GM18868 (cell line): ENCODE measurements at regions not wholly inside any gene's neighbourhood (a gene's known extent, or its start where the extent isn't known, plus 50 kb on each side); places are given as distances from the start of the nearest gene placed in this dataset.
"Not testable (repeated sequence)": the region's sequence is repeated elsewhere in the genome, so short reads cannot be mapped to it uniquely, and the experiment has no call there.

ENCODE experiments used
- ATAC-seq: cut with Tn5 transposase; IDR thresholded peaks from one replicate; pipeline ENCODE4 v1.9.1; 2021; ENCODE audit warnings: mild to moderate bottlenecking, moderate library complexity; ENCODE audit not compliant: unreplicated experiment

DNA sequence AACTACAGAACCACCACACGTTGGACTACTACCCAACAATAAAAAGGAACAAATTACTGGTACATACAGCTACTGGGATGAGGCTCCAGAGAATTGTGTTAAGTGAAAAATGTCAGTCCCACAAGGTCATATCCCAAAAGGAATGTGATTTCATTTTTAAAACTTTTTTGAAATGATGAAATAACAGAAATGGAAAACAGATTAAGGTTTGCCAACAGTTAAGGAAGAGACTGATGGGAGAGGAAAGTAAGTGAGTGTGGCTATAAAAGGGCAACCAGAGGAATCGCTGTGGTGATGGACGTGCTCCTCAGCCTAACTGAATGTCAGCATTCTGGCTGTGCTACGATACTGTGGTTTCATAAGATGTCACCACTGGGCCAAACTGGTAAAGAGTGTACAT lies 512.8 kb downstream of the UQCRFS1 start:
- ATAC-seq, result no peak

DNA sequence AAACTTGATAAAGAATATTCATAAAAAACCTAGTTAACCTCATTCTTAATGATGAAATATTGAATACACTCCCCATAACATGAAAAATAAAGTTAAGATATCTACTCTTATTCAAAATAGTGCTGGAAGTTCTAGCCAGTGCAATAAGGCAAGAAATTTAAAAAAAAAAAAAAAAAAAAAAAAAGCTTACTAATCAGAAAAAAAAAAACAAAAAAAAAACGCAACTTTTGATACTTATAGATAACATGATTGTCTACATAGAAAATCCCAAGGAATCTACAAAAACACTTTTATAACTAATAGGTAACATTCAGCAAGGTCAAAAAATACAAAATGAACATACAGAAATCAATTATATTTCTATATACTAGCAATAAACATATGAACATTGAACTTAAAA lies 515.6 kb downstream of the UQCRFS1 start:
- no peak for ATAC-seq

DNA sequence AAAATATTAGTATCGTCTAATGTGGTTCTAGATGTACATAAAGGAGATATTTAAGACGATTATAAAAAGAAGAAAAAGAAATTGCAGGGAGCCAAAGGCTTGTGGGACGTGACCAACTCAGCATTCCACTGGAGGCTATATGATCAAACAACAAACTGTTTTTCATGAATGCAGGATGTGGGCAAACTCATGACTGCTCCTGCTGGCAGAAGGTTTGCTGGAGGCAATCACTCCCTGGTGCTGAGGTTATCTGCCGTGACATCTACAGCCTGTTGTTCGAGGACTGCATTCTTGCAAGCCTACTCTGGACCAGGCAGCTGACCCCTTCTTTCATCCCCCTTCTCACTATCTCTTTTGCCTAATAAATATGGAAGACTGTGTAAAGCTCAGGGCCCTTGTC lies 518.1 kb downstream of the UQCRFS1 start:
- ATAC-seq, result no peak

DNA sequence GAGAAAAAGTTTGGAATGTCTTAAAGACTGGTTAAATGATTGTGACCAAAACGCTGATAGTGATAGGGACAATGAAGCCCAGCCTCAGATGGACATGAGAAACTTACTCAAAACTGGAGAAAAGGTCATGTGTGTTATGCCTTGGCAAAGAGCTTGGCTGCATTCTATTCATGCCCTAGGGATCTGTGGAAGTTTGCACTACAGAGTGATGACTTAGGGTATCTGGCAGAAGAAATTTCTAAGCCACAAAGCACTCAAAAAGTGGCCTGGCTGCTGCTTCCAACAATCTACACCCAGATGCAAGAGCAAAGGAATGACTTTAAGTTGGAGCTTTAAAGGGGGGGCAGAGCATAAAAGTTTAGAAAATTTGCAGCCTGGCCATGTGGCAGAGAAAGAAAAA lies 521.3 kb downstream of the UQCRFS1 start:
- no peak for ATAC-seq

DNA sequence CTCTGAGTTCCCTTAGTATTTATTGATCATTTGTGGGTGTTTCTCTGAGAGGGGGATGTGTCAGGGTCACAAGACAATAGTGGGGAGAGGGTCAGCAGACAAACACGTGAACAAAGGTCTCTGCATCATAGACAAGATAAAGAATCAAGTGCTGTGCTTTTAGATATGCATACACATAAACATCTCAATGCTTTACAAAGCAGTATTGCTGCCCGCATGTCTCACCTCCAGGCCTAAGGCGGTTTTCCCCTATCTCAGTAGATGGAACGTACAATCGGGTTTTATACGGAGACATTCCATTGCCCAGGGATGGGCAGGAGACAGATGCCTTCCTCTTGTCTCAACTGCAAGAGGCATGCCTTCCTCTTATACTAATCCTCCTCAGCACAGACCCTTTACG lies 523.5 kb downstream of the UQCRFS1 start:
- ATAC-seq, result not testable (repeated sequence)

DNA sequence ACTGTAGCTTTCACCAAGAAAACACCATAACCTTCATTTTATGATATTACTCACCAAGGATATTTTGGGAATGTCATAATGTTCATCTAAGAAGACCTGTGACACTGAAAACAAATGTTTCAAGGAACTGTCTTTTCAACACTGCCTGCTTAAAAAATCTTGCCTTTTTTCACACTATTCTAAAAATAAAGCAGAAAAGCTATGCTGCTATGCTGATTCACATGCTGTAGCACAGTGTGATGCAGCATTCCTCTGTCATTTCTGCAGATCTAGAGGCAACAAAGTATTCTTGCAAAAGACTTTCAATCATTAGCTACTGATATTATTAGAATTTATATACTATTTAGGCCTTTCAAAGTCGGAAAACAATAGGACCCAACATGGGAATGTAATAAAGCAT lies 525.7 kb downstream of the UQCRFS1 start:
- no peak for ATAC-seq

DNA sequence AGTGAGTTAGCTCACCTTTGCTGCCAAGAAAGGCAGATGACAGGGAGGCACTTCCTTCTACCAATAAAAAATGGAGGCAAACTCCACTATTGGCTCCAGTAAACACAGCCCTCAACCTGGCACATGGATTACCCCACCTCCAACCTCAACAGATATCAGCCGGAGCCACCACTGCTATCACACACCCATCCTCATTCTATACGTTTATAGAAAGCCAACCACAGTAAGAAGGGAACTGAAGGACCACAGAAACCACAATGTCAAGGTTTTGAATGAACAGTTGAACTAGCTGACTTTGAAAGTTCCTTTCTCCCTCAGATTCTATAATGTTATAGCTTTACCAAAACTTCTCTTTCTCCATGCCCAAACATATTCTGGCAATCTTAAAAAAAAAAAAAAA lies 526.2 kb downstream of the UQCRFS1 start:
- ATAC-seq, result no peak

DNA sequence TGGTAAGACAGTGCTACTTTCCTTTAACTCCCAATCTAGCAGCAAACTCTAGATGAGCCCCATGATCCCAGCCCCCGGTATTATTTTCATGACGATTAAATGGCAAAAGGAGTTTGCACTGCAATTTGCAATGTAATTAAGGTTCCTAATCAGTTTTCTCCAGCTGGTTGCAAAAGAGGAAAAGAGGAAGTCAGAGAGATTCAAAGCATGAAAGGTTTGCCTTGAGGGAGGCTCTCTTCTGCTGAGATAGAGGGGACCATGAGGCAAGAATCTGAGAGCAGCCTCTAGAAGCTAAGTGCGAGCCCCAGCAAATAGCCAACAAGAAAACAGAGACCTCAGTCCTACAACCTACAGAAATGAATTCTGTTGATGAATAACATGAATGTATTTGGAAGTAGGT lies 527.1 kb downstream of the UQCRFS1 start:
- no peak for ATAC-seq

DNA sequence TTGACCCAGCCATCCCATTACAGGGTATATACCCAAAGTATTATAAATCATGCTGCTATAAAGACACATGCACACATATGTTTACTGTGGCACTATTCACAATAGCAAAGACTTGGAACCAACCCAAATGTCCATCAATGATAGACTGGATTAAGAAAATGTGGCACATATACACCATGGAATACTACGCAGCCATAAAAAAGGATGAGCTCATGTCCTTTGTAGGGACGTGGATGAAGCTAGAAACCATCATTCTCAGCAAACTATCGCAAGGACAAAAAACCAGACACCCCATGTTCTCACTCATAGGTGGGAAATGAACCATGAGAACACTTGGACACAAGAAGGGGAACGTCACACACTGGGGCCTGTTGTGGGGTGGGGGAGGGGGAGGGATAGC lies 527.9 kb downstream of the UQCRFS1 start:
- not testable (repeated sequence) for ATAC-seq

DNA sequence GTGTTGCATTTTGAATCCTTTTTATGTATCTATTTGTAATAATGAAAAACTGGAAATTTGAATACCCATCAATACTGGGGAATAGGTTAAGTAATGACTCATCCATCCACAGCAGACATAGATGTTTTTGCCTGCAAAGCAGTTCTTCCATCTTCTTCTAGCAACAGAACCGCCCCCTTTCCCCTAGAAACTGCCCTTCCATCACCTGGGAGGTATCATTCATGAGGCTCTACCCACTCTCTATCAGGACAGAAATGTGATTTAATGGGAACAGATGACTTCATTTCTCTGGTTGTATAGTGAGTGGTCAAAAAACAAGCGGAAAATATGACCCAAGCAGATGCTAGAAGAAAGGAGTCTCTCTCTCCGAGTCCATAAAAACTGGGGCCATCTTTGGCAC lies 532.8 kb downstream of the UQCRFS1 start:
- no peak for ATAC-seq

DNA sequence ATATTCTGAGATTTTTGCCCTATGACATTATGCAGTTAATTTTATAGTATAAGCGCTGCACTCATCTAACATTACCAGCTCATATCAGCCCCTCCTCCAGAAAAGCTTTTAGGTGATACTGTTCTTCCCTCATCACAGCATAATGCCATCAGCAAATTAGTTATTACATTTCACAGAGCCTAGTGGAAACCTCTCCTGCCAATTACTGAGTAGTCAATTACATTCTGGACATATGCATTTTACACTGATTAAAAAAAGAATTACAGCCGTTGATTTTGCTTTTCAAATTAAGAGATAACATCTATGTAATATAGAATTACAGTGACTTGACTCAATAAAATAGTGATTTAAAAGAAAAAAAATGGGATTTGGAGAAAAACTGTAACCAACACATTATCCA lies 542.1 kb downstream of the UQCRFS1 start:
- ATAC-seq, result no peak

DNA sequence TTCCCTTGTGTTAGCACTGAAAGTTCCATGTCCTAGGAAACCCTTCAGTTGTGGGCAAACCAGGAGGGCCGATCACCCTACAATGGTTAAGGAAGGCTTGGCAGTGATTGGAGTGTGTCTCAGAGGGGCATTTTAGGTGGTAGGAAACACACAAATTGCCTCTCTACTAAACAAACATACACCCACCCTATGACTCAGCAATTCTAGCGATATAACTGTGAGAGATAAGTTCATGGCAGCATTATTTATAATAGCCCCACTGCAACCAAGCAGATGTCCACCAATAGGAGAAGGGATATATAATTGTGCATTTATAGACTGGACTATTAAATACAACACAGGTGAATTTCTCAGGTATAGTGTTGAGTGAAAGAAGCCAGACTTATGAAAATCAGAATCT lies 543.1 kb downstream of the UQCRFS1 start:
- no peak for ATAC-seq

DNA sequence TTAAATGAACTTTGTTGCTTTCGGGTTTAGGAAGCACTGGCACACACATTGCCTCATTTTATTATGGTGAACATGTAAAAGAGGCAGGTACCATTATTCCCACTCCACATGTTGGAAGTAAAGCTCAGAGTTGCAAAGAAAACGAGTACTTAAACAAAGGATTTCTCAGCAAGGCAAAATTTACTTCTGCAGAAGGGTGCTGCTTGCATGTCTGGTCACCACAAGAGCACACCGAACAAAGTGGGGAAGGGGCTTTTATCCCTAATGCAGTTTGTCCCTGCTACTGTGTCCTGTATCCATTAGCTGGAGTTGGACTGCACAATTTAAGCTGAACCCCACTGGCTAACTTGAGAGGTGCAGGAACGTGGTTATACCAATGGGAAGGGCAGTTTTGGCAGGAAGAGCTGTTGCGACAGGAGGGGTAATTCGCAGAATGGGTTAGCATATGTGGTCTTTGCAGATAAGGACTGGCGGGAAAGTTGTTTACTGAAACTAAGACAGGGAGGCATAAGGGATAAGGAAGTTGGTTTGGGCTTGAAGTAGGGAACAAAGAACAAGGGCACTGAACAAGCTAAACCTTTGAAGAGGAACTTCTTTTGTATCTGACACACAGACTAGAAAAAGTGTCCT lies 545.5 kb downstream of the UQCRFS1 start:
- ATAC-seq, result no peak

DNA sequence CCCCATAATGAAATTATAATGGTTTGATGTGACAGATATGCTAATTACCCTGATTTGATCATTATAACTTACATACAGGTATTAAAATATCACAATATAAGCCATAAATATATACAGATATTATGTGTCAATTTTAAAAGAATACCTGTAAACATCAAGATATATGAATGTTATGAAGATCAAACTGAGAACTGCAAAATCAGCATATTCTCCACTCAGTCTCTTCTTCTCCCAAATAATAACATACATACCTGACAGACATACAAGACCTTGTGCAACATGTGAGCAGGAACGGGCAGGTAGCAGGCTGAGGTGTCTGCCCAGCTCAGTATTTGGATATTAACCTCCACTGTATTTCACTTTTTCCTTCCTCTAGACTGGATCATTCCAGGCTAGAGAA lies 547.2 kb downstream of the UQCRFS1 start:
- ATAC-seq, result no peak

DNA sequence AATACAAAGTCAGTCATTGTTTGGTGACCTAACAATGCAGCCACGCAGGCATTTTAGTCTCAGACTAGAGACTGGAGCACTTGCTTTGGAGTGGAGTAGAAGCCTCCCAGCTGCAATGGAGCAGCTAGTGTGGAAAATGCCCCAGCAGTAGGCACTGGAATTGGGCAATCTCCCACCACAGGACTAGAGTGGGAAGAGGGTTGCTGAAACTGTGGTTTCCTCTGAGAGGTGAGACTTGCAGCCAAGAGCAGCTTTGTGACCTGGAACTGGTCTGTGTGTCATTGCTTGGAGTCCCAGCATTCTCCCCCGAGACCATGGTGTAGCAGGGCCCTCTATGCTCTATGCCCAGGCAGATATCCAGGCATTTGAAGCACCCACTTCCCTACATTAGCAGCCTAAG lies 556.3 kb downstream of the UQCRFS1 start:
- ATAC-seq, result no peak

DNA sequence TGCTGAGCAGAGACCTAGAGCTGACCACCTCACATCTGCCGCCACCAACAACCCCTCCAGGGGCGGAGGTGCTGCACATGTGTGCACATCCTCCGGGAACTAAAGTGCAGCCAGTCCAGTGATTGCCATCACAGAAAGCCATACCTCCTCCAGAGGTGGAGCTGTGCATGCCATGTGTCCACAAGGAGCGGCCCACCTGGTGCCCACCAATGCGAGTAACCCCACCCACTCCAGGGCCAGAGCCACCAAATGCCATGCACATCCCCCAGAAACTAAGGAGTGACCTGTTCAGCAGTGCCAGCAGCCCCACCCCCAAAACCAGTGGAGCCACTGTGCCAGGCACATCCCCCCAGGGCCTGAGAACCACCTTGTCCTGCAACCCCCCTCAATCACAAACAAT lies 557.9 kb downstream of the UQCRFS1 start:
- ATAC-seq, result no peak

DNA sequence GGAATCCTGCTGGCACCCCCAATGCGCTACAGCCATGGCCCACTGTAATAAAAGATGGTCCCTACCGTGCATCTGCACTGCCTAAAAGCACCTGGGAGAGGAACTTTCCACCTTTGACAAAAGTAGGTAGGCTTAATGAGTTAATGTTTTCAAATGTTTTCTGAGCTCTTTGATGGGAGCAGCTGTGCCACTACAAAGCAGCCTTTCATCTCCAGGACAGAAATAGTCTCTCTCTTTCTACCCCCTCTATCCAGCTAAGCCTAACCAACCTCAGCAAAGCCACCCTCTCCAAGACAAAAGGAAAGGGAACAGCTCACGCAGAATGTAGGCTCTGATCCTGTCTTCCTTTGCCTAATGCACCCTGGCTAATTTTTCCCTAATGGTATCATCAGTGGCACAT lies 560.2 kb downstream of the UQCRFS1 start:
- ATAC-seq, result no peak

DNA sequence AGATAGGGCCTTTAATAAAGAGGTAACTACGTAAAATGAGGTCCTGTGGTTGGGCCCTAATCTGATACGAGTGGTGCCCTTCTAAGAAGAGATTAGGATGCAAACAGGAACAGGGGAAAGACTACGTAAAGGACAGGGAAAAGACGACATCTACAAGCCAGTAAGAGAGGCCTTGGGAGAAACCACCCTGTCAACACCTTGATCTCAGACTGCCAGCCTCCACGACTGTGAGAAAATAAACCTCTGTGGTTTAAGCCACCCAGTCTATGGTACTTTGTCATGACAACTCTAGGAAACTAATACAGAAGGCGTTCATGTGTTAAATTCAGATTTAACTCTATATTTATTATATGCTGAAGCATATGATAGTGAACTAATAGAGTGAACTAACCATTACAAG lies 566.3 kb downstream of the UQCRFS1 start:
- ATAC-seq, result no peak

DNA sequence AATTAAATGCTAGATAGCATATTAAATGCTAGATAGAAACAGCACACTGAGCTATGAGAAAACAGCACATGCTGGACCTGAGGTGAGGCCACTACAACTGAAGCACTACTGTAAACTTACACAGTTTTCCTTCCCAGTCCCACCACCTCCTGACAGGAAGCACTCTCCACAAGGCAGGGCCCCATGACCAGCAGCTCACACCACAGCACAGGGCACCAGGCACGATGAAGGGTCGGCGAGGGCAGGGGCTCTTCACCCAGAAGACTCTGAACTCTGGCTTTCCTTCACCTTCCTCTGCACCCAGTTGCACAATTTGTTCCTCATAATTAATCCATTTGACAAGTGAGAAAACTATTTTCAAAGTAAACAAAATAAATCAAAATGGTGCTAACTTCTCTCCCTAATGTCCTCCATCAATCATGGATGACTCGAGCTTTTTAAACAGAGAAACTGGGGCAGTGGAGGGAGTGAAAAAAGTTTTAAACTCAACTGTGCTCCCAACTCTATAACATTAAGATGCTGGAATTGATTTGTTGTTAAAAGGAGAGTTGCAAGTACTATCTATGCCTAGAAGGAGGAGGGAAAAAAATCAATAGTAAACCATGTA lies 568.7 kb downstream of the UQCRFS1 start:
- no peak for ATAC-seq

DNA sequence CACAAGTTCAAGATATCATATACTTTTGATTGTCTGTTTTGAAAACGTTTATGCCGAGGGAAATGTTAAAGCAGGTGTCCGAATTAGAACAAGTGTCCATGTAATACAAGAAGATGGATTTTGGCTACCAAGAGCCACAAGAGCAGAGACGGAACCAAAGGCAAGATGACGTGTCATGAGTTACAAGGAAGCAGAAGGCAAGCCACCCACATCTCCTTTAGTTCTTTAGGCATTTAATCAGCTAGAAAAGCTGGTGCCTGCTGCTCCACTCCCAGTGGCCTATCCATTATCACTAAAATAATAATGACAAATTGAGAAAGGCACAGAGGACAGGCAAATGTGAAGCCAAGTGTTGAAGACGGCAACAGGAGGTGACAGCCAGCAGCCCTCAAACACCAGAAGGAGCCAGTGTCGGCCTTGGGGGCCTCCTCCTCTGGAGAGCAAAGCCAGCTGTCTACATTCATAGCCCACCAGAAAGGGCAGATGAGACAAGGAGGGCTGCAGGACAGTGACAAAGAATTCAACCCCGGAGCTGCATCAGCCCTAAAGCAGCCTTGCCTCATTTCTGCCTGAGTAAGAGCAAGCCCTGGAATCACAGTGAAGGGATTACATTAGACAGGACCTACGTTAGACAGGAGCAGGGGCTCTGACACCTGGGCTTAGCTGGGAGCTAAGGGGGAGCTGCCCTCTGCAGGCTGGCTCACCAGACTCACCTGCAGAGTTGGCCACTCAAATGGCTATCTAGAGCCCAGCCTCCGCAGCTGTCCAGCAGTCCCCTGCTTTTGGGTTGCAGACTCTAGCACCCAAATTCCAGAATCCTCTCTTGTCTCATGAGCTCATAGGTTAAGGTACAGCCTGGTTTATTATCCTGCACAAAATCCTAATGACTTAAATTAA lies 569.9 kb downstream of the UQCRFS1 start:
- ATAC-seq, result no peak

DNA sequence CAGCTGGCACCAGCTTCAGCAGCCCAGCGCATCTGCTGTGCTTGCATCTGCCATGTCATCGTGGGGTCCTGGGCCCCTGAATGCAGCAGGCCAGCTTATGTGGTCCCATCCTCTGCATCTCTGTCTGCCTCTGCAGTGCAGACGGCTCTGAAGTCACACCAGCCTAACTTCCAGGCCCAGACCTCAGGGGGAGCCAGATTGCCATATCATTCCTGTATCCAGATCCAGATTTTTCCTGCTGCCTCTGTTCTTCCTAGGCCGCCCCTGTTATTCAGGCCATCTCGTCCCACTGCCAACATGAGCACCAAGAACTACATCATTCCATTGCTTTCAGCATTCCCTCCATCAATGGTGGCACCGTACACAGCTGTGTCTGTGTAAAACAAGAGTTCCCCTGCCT lies 571.6 kb downstream of the UQCRFS1 start:
- ATAC-seq, result no peak

DNA sequence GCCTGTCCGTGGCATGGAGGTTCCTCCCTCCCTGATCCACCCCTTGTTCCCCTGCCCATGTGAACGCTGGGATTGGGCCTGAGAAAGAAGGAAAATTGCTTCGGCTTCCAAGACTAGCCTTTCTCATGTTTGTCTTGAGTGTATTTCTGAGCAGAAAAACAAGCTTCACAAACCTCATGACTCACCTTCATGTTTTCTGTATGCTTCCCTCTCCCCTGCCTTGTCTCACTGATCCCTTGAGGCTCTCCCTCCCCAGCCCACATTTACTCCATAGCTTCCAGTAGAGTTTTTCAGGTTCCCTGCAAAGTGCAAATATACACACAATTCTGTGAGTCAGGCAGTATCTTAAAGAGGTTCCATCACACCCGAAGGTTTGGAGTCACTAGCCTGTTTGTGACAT lies 572.4 kb downstream of the UQCRFS1 start:
- no peak for ATAC-seq
